ENCODE measurements at regions not wholly inside any gene's neighbourhood (a gene's known extent, or its start where the extent isn't known, plus 50 kb on each side); places are given as distances from the start of the nearest gene placed in this dataset.

GRCh38 chr15:96225642-96226259 lies 104.7 kb upstream of the NR2F2 start:
- DNase-seq = no peak

DNA sequence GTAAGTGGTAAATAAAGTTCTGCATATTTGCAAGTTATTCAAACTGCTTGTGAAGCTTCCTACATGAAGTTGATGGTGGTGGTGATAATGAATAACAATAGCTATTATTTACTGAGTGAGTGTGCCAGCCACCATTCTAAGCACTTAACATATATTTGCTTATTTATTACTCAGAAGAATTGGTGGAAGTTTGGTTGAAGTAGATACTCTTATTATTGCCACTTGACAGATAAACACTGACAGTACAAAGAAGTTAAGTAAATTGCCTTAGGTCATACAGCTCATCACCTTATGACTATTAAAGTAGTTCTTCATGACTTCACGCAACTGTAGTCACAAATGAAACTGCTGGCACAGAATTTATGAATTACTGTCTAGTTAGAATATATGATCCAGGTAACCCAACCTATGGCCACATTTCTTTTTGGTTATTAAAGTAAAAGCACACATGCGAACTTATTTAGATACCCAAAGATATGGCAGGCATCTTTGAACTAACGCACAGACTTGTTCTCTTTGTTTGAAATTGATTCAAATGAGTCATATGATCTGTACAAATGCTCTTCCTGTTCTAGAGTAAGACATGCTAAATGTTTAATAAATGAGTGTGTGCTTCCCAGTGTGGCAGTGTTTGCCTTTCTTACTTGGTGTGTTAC lies 99.8 kb upstream of the NR2F2 start:
- DNase-seq = no peak

DNA sequence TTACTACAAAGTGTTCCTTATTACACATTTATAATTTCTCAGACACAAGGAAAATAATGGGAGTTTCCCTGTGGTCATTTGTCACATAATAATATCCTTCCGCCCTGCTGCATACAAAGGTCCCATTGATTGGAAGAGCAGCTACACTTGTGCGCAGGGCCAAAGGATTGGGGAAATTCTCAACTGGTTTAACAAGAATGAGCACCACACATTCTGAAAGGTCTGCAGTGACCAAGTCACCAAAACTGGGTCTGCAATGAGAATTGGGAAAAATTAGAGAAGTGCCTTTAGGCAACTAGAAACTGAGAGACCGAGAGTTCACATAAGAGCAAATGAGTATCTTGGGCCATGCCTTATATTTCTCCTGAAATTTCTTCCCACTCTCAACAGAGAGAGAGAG lies 98.2 kb upstream of the NR2F2 start:
- DNase-seq = no peak

DNA sequence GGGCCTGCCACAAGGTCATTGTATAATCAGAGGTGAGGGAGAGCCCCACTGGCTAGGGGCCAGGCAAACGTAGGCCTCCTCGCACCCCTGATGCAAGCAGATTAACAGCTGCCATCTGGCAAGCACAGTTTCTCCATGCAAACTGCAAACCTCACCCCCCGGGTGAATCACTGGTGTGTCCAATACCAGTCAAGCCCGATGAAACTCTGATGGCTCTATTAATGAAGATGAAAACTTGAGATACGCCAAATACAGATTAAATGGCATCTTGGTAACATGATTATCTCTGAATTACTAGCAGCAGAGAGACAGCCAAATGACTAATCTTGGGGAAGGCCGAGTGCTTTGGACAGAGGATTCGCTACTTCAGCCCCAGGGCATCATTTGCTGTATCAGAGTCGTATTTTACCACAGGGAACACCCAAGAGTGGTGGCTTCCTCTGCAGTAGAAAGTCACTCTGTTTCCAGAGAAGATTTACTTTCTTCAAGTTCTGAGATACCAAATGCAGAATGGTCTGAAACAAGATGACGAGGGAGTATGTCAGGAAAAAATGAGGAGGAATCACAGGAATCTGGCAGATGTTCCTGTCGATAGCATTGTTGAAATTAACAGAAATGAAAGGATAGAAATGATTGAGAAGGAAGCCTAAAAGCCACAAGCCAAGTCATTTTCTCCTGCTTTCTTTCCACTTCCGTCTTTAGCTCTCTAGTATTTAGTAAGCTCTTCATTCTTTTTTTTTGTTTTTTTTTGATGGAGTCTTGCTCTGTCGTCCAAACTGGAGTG lies 96.2 kb upstream of the NR2F2 start:
- DNase-seq = no peak

GRCh38 chr15:96237002-96237401 lies 93.5 kb upstream of the NR2F2 start:
- no peak for DNase-seq

- no peak for DNase-seq
These were observed 87.7 kb upstream of the NR2F2 start for GRCh38 chr15:96242761-96243160.

DNA sequence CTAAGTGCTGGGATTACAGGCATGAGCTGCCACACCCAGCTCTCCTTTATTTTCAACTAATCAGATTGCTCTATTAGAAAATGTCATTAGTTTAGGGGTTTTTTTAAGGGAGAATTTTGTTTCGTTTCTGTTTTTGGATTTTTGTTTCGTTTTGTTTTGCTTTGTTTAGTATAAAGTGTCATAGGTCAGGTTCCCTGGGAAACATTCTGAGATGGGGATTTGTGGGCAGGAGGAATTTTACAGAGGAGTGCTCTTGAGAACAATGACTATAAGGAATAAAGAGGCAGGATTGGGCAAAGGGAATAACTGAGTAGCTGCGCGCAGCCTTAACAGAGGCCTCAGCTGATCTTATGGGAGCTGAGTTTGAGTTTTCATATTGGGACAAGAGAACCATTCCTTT lies 86.8 kb upstream of the NR2F2 start:
- DNase-seq = no peak

- no peak for DNase-seq
These were observed 85.2 kb upstream of the NR2F2 start for GRCh38 chr15:96245252-96245651.

DNA sequence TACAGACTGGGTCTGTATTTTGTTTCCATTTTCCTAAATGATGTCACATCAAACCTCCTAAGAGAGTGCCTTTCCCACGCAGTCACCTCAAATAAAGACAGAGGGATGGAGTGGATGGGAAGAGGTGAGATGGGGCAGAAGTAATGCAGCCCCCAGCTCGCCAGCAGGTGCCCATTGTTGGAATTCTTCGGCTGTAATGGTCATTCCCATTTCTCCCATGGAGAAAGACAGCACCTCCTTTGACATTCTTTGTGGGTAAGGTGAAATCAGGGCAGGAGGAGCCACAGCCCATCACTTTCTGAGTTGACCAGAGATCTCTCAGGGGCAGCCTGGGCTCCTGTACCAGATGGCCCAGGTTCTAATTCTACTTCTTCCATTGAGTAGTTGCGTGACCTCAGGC lies 84.4 kb upstream of the NR2F2 start:
- DNase-seq = no peak

DNA sequence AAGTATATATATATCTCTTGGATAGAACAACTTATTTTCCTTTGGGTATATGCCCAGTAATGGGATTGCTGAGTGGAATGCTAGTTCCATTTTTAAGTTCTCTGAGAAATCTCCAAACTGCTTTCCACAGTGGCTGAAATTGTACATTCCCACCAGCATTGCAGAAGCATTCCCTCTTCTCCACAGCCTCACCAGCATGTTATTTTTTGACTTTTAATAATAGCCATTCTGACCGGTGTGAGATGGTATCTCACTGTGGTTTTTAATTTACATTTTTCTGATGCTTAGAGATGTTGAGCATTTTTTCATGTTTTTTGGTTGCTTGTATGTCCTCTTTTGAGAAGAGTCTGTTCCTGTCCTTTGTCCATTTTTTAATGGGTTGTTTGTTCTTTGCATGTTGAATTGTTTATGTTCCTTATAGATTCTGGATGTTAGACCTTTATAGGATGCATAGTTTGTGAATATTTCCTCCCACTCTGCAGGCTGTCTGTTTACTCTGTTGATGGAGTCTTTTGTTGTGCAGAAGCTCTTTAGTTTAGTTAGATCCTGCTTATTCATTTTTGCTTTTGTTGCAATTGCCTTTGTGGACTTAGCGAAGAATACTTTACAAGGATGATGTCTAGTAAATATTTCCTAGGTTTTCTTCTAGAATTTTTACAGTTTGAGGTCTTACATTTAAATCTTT lies 82.7 kb upstream of the NR2F2 start:
- DNase-seq = no peak

DNA sequence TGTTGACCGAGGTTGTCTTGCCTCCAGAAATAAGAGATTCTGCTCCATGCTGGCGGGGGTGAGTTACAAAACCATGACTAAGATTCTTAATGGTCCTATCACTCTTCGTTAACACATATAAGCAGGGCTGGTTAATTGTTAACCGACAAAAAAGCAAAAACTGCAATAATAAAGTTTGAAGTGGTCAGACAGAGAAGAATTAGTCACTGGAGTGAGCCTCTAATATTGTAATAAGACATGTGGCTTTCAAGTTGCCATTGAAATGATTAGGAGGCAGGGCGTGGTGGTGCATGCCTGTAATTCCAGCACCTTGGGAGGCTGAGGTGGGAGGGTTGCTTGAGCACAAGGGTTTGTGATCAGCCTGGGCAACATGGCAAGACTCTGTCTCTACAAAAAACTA lies 78.4 kb upstream of the NR2F2 start:
- no peak for DNase-seq

DNA sequence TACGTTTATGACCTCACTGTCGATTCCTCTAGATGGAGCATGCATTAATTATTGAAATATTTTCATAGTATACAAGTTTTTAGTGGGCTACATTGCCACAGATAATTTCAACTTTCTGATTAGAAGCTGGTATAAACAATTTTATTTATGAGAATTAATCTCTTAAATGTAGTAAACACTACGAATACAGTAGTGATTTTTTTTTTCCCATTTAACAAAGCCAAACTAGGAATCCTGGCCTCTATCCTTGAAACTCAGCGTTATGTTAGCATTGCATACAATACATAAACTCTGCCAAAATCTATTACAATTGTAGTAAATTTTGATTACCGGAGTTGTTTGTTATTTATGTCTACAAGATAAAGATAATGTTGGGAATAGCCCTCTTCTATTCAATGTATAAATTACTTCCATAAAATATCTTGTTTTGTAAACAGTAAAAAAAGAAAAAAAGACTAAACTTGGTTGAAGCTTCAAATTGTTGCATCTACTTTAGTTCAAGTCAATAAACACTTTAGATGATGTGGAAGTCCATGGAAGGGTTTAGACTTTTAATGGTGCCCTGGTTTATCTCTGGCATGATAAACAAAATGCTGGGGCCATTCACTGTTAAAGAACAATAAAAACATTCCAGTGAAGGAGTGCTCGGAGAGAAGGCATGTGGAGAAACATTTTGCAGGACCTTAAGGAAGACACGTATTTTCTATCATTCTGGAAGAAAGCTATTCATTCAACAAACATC lies 77.3 kb upstream of the NR2F2 start:
- no peak for DNase-seq

DNA sequence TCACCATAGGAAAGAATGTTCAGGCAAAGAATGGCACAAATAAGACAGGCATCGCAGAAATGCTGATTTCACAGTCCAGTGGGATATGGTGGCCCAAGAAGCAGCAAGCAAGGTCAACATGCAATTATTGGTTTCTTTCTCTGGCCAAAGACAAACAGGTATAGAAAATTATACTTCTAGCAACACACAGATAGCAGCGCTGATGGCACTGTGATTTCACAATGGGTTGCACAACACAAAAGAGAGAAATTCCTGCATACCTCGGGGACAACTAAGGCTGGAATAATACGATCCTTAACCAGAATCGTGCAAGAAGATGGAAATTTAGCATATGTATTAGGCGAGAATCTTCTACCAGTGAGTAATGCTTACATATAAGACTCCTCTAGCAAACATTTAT lies 76.3 kb upstream of the NR2F2 start:
- no peak for DNase-seq

DNA sequence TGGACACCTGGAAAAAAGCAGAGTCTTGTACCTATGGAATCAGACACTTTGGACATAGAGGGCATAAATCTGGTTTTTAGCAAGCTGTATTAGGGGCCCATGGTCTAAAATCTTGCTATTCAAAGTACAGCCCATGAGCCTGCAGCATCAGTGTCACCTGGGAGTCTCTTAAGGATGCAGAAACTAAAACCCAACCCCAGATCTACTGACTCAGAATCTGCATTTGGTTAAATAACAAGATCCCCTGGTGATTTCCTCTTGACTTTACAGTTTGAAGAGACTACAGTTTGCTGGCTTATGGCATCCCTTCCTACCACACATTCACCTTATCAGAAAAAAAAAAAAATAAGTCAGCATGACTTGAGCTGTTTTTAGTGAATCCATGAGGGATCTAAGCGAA lies 74.9 kb upstream of the NR2F2 start:
- no peak for DNase-seq

- no peak for DNase-seq
These were observed 68.9 kb upstream of the NR2F2 start for GRCh38 chr15:96261575-96262034.

GRCh38 chr15:96262097-96262496 lies 68.4 kb upstream of the NR2F2 start:
- no peak for DNase-seq

- DNase-seq = no peak
These were observed 67.7 kb upstream of the NR2F2 start for GRCh38 chr15:96262549-96263489.

DNA sequence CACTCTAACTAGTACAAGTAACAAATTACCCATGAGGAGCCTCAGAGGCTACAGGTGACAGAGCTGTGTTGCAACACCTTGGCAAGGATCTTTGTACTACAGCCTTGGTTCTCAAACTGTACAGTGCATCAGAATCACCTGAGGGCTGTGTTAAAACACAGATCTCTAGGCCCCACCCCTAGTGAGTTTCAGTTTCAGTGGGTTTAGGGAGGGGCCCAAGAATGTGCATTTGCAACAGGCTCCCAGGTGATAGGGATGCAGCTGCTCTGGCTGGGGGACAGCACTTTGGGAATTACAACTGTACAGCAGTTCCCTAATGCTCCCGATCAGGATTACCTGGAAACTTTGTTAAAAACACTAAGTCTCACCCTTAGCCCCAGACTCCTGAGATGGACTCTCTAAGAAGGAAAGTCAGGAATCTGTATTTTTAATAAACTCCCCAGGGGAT lies 66.1 kb upstream of the NR2F2 start:
- no peak for DNase-seq

DNA sequence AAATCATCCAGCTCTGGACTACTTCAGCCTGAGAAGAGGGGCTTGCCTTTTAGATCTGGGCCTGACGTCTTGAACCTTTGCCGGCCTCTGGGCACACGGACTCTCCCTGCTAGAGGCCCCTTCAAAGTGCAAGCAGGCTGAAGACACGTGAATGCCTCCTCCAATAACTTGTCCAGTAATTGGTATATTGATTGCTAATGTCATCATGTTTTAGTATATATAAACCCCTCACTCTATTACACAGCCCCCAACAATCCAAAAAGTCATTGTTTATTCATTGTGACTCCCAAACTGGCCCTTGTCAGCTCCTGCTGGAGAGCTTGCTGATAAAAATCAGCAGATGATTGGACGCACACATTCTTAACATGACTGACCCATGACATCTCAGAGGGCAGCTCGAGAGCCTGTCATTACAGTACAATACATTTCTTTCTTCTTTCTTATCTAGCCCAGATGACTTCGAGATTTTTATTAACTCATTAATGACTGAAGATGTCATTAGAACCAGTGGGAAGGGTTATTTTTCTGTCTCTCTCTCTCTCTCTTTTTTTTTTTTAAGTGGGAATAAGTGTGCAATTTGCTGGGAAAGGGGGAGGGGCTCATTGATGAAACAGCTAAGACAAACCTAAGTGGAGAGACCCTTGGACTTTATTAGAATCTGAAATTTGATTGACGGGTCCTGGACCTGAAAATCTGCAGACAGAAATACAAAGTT lies 65.5 kb upstream of the NR2F2 start:
- no peak for DNase-seq

DNA sequence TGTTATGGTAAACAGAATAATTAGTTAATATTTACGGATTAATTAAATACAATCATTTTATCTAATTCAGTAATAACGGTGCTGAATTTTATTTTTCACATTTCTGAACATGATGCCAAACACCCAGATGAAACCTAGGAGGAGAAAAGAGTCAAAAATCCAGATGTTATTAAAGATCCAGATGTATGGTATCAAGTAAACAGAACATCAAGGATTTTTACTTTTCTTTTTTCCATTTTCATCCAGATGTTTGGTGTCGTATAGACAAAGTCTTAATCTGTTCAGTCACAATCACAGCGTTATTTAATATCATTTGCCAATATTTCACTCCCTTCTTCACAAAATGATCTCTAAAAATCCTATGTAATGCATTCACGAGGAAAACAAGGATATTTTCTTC lies 64.0 kb upstream of the NR2F2 start:
- no peak for DNase-seq

DNA sequence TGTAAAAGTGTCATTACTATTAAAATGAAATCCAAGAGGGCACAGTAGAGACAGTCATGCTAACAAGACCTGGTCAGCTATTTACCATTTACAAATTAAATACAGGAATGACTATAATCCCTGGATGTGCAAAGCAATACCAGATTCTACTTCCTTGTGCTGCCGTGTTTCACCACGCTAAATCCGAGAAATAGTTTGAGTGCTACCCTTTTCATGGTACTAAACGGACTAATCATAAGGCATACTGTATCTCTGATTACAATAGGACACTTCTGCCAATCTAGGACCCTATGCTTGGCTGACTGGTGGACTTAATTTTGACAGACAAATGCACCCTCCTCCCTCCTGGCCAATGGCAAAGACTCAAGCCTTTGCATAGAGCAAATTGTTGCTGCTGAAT lies 63.0 kb upstream of the NR2F2 start:
- DNase-seq = no peak

Measured in activated naive CD4-positive, alpha-beta T cell treated with anti-CD3 and anti-CD28 coated beads, Interleukin-2, amount 50 U/mL, for 16 hours (primary cell).